GM18520 (cell line): ENCODE measurements at regions not wholly inside any gene's neighbourhood (a gene's known extent, or its start where the extent isn't known, plus 50 kb on each side); places are given as distances from the start of the nearest gene placed in this dataset.

Experiments used
- ATAC-seq: cut with Tn5 transposase; IDR thresholded peaks from one replicate; pipeline ENCODE4 v1.9.1; 2021; ENCODE audit not compliant: unreplicated experiment

- no peak for ATAC-seq
Observed at GRCh38 chr16:66069587-66069986, 296.9 kb upstream of the CDH5 start.

DNA sequence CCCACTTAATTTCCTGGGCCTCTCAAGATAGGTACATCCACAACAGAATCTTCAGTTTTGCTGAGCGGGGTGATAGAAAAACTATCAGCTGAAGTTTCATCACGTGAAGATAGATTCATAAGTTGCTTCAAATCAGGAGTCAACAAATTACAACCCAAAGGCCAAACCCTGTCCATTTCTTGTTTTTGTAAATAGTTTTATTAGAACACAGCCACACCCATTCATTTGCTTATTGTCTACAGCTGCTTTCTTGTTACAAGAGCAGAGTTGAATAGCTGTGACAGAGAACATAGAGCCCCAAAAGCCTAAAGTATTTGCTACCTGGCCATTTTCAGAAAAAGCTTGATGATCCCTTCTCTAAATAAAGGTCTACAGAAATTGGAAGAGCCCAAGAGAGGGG lies 300.1 kb upstream of the CDH5 start:
- no peak for ATAC-seq

- no peak for ATAC-seq
Observed at GRCh38 chr16:66065925-66066324, 300.6 kb upstream of the CDH5 start.

DNA sequence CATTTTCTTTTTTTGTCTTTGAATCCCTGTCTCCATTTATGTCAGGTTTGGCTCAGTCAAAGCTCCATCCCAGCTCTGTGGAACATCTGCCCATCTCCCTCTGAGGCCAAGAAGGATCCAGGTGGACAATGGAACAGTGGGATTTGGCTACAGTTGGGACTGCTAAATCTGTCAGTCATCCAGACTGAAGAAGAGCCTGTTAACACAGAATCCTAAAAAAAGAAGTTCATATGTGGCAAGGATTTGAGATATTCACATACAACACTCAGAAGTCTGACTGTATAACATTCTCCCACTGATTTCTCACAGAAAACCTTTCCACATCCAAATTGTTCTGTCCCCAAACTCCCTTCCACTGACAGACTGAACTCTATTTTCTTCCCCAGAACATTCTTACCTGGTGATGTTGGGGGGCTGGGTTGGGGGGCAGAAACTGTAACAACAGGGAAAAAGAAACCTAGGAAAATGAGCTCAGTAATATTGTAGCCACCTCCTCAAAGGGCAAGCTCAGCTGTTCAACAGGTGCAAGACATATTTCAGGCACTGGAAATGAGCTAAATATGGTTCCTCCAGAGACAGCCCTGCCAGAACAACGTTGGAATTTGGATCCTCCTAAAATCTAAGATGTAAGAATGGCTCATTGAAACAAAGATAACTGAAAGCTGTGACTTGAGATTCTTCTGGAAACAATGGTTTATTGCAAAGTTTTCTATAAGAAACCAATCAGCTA lies 301.5 kb upstream of the CDH5 start:
- no peak for ATAC-seq

- ATAC-seq = no peak
Observed at GRCh38 chr16:66058832-66059231, 307.7 kb upstream of the CDH5 start.

GRCh38 chr16:66058172-66058691 lies 308.3 kb upstream of the CDH5 start:
- no peak for ATAC-seq

DNA sequence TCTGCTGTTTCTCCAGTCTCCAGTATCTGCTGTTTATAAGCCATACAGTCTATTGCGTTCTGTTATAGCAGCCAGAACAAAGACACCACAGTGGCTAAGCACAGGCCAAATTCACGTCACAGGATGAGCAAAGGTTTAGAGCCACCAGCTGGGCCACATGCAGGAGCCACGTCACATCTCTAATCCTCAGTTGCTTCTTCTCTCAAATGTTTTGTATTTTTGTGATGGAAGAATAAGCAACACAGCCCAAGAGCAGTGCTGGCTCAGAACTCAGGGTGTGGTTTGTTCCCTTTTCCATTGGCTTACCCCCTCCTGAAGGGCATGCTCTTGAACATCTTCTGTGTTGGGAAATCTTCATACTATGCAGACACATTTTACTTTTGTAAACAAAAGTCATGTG lies 309.4 kb upstream of the CDH5 start:
- ATAC-seq = no peak

DNA sequence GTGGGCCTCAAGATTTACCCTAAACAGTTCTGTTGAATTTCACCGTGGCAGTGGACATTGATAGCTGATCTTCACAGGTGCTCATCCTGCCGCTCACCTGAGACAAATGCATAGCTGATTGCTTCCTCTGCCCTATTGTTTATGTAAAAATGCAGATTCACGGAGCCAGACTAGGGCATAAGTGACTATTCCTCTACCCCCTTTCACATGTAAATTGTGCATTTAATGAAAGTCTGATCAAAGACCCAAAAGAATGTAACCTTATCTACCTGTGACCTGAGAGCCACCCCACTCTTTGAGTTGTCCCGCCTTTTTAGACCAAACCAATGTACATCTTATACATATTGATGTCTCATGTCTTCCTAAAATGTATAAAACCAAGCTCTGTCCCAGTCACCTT lies 312.4 kb upstream of the CDH5 start:
- ATAC-seq = no peak

- ATAC-seq = no peak
Observed at GRCh38 chr16:66052745-66053144, 313.7 kb upstream of the CDH5 start.

DNA sequence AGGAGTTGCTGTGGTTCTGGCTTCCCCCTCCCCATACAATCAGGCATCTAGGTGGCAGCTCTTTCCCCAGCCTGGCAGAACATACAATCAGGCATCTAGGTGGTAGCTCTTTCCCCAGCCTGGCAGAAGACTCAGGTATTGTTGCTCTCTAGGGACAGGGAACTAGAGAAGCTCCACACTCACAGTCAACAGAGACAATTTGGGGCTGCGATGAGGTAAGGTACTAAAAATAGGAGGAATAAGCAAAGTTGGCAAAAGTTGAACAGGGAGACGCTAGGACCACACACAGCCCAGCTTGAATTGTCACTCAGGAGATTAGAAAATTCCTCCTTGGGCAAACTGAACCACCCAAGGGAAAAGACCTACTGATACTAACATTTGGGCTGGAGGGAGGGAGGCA lies 315.5 kb upstream of the CDH5 start:
- no peak for ATAC-seq

DNA sequence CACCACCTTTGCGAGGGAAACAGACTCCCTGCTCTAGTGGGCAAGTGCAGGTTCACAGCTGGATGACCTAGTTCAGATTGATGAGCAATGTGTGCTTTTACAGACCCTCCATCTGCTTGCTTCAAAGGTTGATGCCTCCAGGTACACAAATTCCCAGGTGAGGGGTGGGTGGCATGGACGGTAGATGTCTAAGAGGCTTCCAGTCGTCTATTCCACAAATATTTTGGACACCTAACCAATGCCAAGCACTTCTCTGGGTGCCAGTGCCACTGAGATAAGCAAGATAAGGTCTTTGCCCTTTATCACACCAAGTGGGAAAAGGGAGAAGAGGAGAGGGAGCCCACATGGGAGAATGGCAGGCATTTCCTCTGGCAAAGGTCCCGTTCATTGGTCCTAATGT lies 316.6 kb upstream of the CDH5 start:
- no peak for ATAC-seq

DNA sequence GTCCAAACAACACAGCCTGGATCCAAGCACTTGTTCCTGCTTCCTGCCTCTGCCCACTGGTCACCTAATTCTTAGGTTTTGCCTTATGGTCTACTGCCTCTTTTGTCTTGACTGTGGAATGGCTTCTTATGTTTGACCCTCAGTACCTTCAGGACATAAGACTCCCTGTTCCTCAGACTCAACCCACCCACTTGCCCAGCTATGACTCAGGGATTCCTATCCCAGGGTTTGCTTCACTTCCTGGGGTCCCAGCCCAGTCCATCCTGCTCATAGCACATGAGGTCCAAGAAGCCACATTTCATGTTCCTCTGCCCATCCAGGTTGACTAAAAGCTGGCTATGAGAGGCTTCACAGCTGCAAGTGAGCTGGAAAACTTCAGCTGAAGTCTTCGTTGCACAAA lies 320.9 kb upstream of the CDH5 start:
- no peak for ATAC-seq

DNA sequence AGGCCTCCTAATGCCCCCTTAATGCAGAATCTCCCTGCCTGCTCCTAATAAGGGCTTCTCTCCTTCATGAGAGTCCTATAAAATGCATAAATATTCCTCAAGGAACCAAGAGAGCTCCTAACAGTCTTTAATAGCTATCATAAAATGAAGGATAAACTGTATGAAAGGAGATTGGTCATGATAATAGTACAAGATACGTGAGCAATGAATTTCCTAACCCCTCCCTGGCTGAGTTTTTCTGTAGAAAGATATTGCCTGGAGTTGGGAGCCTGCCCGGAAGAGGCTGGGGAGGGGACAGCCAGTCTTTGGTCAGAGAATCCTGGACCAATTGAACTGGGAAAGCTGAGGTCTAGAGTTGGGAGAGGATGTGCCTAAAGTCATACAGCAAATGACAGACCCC lies 321.9 kb upstream of the CDH5 start:
- ATAC-seq = no peak

DNA sequence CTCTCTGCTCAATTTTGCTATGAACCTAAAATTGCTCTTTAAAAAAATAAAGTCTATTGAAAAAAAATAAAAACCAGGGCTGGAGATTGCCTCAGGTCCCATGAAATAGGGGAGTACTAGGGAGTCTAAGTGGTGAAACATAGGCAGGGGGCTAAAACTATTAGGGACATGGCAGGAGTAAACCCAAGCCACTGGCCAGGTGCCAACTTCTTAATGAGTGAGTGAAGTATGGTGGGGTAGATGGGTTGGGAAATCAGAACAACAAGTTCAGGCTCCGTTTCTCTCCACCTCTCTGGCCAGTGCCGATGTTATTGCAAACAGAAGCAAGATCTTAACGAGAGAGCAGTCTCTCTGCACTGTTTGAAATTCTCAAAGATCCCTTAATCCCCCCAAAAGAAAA lies 322.4 kb upstream of the CDH5 start:
- ATAC-seq = no peak

DNA sequence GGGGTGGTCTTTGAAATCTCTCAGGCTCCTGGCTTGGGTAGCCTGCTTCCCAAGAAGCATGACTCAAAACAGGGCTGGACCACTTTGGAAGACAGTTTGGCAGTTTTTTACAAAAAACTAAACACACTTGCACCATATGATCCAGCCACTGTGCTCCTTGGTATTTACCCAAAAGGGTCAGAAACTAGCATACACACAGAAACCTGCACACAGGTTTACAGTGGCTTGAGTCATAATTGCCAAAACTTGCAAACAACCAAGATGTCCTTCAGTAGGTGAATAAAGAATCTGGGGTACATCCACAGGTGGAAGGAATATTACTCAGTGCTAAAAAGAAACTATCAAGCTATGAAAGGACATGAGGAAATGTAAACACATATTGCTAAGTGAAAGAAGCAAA lies 323.2 kb upstream of the CDH5 start:
- ATAC-seq = no peak

- ATAC-seq = no peak
Observed at GRCh38 chr16:66042341-66042740, 324.1 kb upstream of the CDH5 start.

DNA sequence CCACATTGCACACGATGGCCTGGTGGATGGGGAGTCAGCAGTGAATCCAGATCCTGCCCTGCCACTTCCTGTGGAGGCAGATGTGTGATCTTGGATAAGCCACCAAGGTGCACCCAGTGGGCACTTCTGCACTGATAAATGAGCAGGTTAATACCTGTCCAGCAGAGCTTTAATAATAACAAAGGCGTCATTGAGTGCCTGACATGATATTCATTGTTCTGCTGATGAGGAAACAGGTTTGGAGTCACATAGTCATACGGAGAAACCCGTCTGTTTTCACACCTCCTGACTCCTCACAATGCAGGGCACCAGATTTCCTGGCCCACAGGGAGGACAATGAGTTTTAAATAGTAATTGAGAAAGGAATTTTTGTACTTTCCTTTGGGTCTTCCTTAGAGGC lies 324.6 kb upstream of the CDH5 start:
- no peak for ATAC-seq

GRCh38 chr16:66039793-66040192 lies 326.7 kb upstream of the CDH5 start:
- ATAC-seq = no peak

- ATAC-seq = no peak
Observed at GRCh38 chr16:66036793-66037715, 329.4 kb upstream of the CDH5 start.

- no peak for ATAC-seq
Observed at GRCh38 chr16:66036184-66036583, 330.3 kb upstream of the CDH5 start.

DNA sequence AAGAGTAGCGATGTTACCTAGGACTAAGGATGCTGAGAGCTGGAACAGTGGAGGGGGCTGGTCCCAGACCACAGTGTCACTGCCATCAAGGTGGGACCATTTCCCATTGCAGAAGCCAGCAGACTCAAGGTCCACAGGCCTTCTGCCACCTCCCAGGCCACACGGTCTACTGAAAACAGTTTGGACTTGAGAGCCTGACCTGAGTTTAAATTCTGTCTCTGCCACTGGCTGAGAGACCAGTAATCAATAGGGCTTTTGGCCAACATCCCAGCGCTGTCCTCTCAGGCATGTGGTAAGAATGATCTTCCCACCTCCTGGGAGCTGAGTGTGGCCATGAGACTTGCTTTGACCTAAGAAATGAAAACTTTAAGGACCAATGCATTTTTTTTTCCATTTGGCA lies 331.4 kb upstream of the CDH5 start:
- no peak for ATAC-seq

- no peak for ATAC-seq
Observed at GRCh38 chr16:66032841-66033240, 333.6 kb upstream of the CDH5 start.
